ENCODE measurements at regions not wholly inside any gene's neighbourhood (a gene's known extent, or its start where the extent isn't known, plus 50 kb on each side); places are given as distances from the start of the nearest gene placed in this dataset.

- intact Hi-C loops (cut with DNase I): no loop called here
- Histone ChIP-seq H3K4me3 (no peak overlapping the region), H3K27ac (no peak overlapping the region), H3K27me3 (no peaks in the 10 kb centered on the region), H3K4me1 (ENCODE audit: insufficient read depth) (no peaks in the 10 kb centered on the region), H3K36me3 (no peaks in the 10 kb centered on the region), H3K9me3 (no peaks in the 10 kb centered on the region)
- 76 to 93% (median 91%) methylated on average over 8 of the region's 8 CpGs for WGBS, 3 donors
- no peak for TF ChIP-seq CTCF (IDR thresholded peaks at IDR 0.05)
- TF ChIP-seq EP300 (IDR thresholded peaks at IDR 0.05): no peak
- DNase-seq: no peak
These were observed 96.4 kb upstream of the AMOTL1 start for GRCh38 chr11:94671553-94672366.

- no peak for DNase-seq
- no peaks in the 10 kb centered on the region for H3K4me1 ChIP-seq (ENCODE audit: insufficient read depth)
- intact Hi-C loops (cut with DNase I): no loop called here
- H3K9me3 ChIP-seq: no peaks in the 10 kb centered on the region
- WGBS, 3 donors: 90 to 98% (median 93%) methylated on average over 8 of the region's 8 CpGs
- no peak overlapping the region for H3K4me3 ChIP-seq
- no peaks in the 10 kb centered on the region for H3K36me3 ChIP-seq
- H3K27ac ChIP-seq: no peak overlapping the region
- H3K27me3 ChIP-seq: no peaks in the 10 kb centered on the region
- TF ChIP-seq POLR2A (IDR thresholded peaks at IDR 0.05) (no peak), CTCF (IDR thresholded peaks at IDR 0.05) (no peak), EP300 (IDR thresholded peaks at IDR 0.05) (no peak)
These were observed 95.5 kb upstream of the AMOTL1 start for GRCh38 chr11:94672636-94673035.

- DNase-seq: no peak
- TF ChIP-seq POLR2A (IDR thresholded peaks at IDR 0.05): no peak
- TF ChIP-seq CTCF (IDR thresholded peaks at IDR 0.05): no peak
- no peak for TF ChIP-seq EP300 (IDR thresholded peaks at IDR 0.05)
- Histone ChIP-seq H3K9me3 (no peaks in the 10 kb centered on the region), H3K27ac (no peak overlapping the region), H3K4me3 (no peak overlapping the region), H3K4me1 (ENCODE audit: insufficient read depth) (no peaks in the 10 kb centered on the region), H3K36me3 (no peaks in the 10 kb centered on the region), H3K27me3 (no peaks in the 10 kb centered on the region)
- 71 to 87% (median 84%) methylated on average over 2 of the region's 2 CpGs for WGBS, 3 donors
- intact Hi-C loops (cut with DNase I): no loop called here
These were observed 94.8 kb upstream of the AMOTL1 start for GRCh38 chr11:94673386-94673785.

DNA sequence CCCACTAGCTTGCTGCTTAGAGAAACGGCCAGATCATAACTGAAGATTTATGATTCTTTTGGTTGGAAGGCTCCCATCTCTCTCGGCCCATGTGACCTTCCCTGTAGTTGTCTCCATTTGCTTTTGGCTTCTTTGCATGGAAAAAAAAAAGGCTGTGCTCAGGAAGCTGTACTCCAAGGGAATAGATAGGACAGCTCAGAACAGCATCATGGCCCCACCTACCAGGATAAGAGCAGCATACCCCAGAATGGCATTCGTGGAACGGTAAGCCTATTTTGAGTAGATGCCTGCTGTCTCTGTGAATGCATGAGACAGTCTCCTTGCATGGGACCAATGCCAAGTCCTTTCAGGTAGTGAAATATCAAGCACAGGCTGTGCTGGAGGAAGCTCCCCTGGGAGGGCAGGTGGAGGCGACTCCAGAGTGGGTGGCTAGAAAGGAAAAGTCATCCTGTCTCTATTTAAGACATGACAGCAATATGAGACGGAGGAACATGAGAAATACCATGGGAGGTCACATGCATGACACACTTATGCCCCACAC is 94.1 kb upstream of the AMOTL1 start:
- TF ChIP-seq POLR2A (IDR thresholded peaks at IDR 0.05): no peak
- no peak for TF ChIP-seq EP300 (IDR thresholded peaks at IDR 0.05)
- no peak for TF ChIP-seq CTCF (IDR thresholded peaks at IDR 0.05)
- no peak for DNase-seq
- Histone ChIP-seq H3K27me3 (no peaks in the 10 kb centered on the region), H3K4me1 (ENCODE audit: insufficient read depth) (no peaks in the 10 kb centered on the region), H3K27ac (no peak overlapping the region), H3K4me3 (no peak overlapping the region), H3K9me3 (no peaks in the 10 kb centered on the region), H3K36me3 (no peaks in the 10 kb centered on the region)
- intact Hi-C loops (cut with DNase I): no loop called here
- WGBS, 3 donors: 37 to 52% (median 50%) methylated on average over 6 of the region's 6 CpGs

Measured in ovary (tissue), 7 donors.